GM19239 (cell line): ENCODE measurements at regions not wholly inside any gene's neighbourhood (a gene's known extent, or its start where the extent isn't known, plus 50 kb on each side); places are given as distances from the start of the nearest gene placed in this dataset.

Experiments
- DNase-seq: peaks from one replicate; pipeline ENCODE4 v3.0.0; 2011; ENCODE audit warnings: low spot score; ENCODE audit not compliant: insufficient read length
- FAIRE-seq: peaks from 2 replicates; lab custom pipeline; 2011; peaks lifted over from hg19 to GRCh38; lab: Jason Lieb, UNC

- DNase-seq (no peak), FAIRE-seq (no peak)
Observed at GRCh38 chr11:127726367-127726766, 725.8 kb upstream of the KIRREL3 start.

- DNase-seq = no peak
- no peak for FAIRE-seq
Observed at GRCh38 chr11:127723714-127724113, 723.1 kb upstream of the KIRREL3 start.

GRCh38 chr11:127713226-127713625 lies 712.7 kb upstream of the KIRREL3 start:
- no peak for DNase-seq
- no peak for FAIRE-seq

DNA sequence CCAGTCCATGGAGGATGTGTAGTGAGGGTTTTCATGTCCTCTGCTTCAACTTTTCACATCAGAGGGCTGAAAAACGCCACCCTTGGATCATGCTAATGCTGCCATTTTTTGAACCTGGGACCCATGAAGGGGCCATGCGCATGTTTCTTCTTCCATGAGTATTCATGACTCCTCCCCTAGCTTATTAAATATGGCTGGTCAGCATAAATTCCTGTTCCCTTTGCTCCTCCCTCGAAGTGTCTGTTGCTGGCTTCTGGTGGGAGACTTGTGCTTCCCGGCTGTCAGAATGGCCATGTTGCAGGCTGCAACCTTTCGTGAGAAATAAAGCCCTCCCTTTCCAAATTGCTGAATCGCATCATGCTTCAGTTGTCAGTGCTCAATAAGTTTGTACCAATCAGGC lies 711.2 kb upstream of the KIRREL3 start:
- FAIRE-seq (no peak), DNase-seq (no peak)

DNA sequence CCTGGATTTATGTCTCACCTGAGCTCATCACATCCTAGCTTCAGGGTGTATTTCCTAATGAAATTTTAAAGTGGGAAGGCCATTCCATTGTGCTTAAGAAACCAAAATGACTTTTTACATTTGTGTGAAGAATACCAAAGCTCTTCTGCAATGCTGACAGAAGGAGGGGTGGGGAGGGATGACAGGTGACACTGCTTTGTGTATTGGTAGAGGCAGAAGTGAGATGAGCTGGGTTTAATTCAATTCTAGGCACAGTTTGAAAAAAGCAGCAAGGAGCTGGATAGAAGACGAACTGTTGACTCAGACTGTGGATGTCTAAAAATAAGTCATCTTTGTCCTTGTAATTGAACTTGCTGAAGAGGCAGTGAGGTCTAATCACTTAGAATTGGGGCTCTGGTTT lies 710.3 kb upstream of the KIRREL3 start:
- FAIRE-seq (no peak), DNase-seq (no peak)

DNA sequence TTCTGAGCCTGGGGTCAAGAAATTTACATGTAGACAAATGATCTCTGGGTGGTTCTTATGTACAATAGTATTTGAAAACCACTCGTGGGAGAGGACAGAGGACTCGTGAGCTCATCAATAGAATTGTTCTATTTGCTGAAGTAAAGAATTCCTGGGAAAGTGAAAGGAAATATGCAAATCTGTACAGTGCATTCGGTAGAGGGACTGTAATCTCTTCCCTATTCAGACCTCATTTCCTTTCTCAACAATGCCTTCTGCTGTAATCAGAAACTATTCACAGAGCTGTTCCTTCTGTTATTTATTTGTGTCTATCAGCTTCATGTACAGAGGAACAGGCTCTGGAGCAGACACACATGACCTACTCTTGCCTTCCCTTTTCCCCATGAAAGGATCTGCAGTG lies 709.4 kb upstream of the KIRREL3 start:
- FAIRE-seq = no peak

GRCh38 chr11:127693686-127694085 lies 693.1 kb upstream of the KIRREL3 start:
- FAIRE-seq (no peak), DNase-seq (no peak)

More for the DNA sequence above, 709.4 kb upstream of the KIRREL3 start:
- no peak for DNase-seq

DNA sequence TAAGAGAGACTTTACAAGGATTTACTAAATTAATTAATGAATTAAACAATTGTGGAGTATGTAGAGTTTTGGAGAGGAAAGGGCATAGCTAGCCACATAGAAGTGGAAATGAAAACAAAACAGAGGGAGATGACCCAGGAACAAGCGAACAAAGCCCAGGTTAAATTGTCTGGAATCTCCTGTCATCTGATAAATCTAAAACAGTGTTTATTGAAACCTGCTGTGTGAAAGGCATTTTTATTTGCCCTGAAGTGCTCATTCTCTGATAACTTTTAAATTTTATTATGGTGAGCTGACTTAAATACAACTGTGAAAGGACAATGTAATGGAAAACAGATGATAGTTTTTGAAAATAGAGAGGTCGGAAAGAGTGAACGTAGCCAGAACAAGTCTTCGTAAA lies 682.8 kb upstream of the KIRREL3 start:
- FAIRE-seq (no peak), DNase-seq (no peak)

DNA sequence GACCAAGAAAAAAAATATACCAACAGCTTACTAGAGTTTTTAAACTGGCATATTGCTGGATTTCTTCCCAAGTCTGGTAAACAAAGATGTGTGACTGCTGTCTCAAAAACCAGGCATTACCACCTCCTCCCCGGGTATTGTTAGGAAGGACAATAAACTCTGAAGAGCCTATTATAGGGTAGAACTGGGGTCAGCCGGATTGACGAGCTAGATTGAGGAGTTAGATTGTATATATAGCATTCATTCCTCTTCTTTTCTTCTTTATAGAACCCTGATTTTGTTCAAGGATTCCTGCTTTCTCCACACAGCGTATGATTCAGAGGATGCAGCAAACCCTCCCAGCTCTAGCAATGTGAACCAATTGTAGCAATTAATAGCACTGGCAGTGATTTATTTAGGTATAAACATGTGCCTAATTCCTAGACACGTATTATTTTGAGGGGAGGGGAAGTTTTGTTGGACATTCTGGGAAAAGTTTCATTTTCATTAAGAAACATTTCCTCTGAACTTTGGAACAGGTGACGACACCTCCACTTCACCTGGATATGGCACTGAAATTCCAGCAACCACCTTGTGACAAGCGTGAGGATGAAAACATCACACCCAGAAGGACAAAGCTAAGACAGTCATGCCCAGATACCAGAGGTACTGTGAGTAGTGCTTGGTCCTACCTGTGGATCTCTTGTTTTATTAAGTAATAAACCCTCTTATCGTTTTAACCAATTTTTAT lies 679.4 kb upstream of the KIRREL3 start:
- no peak for FAIRE-seq
- DNase-seq = no peak

GRCh38 chr11:127678631-127679030 lies 678.1 kb upstream of the KIRREL3 start:
- FAIRE-seq (no peak), DNase-seq (no peak)

DNA sequence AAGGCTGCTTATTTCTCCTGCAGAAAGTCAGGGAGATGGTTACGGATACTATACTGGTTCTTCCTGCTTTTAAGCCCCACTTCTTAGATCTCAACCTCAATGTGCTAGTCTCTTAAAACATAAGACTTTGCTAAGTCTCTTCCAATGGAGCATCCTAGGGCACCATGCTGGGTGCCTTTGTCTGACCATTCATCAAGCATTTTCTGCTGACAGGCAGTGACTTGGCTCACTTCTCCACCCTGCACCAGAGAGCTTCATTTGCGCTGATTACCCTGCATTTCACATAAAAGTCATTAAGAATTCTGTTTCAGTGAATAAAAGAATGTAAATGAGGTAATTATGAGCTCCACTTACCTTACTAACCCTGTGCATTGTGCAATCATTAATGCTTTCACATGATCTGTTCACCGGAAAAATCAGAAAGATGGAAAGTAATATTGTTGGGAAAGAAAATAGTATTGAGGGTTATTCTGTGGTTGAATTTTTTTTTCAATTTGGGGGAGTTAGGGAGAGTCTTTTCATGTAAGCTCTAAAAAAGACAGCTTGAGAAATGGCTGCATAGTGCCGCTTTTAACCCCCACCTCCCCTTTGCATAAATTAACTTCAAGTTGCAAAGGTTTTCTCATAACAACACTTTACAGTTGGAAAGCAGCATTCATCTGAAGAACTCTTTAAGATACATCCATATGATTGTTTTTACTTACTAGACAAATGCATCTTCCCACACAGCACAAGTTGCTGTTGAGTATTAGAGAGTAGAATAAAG lies 677.3 kb upstream of the KIRREL3 start:
- no peak for FAIRE-seq

DNA sequence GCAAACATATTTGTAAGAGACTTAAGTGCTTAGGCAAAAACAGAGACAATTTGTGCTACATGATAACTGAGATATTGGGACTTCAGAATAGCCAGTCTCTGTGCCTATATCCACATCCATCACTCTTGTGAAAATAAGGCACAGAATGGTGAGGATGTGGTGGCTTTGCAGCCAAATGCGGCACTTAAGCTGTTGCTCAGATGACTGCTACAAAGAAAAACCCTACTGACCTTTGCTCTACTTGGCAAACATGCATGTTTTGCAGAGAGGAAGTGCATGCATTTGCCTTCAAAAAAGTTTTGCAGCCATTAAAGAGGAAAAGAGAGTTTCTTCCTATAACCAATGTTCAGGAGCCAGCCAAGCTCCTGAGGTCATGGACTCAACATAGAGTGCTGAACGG lies 675.0 kb upstream of the KIRREL3 start:
- no peak for FAIRE-seq
- DNase-seq = no peak

More for the DNA sequence above, 677.3 kb upstream of the KIRREL3 start:
- DNase-seq = no peak

- no peak for FAIRE-seq
- DNase-seq = no peak
Observed at GRCh38 chr11:127674754-127675153, 674.2 kb upstream of the KIRREL3 start.

DNA sequence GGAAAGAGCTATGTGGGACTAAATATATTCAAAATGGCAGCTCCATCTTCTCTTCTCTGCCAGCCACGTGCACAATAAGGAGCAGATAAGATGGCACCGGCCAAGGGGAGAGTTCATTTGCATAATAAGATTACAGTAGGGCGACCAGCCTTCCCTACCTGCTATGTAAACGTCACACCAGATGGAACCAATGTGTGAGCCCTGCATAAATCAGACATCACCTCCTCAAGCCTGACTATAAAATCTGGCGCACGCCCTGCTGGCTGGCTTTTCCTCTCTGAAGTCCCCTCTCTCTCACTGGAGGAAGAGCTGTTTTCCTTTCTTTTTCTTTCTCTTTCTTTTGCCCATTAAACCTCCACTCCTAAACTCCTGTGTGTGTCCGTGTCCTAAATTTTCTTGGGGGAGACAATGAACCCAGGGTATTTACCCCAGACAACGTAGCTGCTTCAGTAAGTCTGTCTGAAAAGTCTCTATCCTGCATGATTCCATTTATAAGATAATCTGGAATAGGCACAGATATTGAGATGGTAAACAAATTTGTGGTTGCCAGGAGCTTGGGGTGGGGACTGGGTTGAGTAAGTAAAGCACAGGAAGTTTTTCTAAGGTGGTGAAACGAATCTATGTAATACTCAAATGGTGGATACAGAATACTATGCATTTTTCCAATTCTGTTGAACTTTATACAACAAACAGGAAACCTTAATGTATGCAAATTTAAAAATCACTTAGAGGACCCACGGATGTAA lies 670.0 kb upstream of the KIRREL3 start:
- DNase-seq (no peak), FAIRE-seq (no peak)

DNA sequence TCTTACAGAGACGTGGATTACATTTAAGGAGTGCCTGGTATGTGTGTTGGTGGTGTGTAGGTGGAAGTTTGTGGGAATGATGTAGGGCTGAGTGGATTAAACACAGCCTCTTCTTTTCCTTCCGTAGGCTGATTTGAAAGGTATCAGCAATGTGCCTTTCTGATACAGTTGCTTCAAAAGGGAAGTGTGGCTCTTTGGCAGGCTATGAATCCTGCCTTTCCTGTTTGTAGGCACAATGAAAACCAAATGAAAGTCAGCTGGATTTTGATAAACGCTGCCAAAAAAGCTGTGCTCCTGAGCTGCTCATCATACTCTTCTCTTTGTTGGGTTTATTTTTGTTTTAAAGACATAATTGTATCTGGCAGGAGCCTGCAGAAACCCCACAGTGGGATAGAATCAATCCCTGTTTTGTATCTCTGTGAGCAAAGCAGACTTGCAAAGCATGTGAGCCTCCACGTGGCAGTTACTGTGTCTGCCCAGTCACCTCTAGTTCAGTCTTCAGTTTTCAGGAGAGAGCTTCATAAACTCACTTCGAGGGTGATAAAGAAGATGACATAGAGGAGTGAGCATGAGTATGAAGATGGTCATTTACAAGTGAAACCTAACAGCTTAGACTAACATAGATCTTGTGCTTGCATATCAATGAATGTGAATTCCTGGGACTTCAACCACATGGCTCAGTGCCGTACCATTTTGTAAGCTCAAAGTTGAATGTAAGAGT lies 655.7 kb upstream of the KIRREL3 start:
- FAIRE-seq (no peak), DNase-seq (no peak)

- FAIRE-seq = no peak
- no peak for DNase-seq
Observed at GRCh38 chr11:127653076-127653475, 652.5 kb upstream of the KIRREL3 start.

DNA sequence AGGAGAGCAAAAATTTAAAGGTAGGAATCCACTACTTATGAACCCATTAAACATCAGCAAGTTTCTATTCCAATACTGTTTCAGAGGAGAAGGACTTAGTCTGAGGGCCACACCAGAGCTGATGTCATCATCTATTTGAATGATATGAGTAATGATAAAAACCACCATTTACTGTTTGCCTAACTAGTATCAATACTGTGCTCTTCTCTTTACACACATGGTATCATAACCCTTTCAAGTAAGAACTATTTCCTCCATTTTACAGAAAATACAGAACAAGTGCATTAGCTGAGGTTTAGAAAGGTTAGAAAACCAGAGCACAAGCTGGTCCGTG lies 651.3 kb upstream of the KIRREL3 start:
- DNase-seq = no peak

GRCh38 chr11:127651175-127651887 lies 650.8 kb upstream of the KIRREL3 start:
- DNase-seq = no peak
- FAIRE-seq = no peak

More for the DNA sequence above, 651.3 kb upstream of the KIRREL3 start:
- FAIRE-seq = no peak

GRCh38 chr11:127649958-127650357 lies 649.4 kb upstream of the KIRREL3 start:
- DNase-seq (no peak), FAIRE-seq (no peak)

DNA sequence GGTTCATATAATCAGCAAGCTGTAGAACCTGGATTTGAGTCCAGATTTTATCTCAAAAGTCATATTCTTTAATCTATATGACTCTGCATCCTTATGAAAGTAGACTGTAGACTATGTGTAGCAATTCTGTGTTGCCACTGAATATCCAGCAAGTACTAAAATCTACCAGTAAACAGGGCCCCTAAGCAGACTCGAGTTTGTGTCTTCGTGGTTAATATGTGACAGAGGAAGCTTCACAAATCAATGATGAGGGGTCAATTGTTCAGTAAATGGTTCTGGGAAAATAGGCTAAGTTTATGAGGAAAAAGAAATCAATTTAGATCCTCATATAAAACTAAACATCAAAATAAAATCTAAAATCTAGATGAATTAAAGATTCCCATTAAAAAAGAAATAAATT lies 648.5 kb upstream of the KIRREL3 start:
- FAIRE-seq = no peak
- DNase-seq = no peak
